ENCODE measurements at regions not wholly inside any gene's neighbourhood (a gene's known extent, or its start where the extent isn't known, plus 50 kb on each side); places are given as distances from the start of the nearest gene placed in this dataset.
"Not testable (repeated sequence)": the region's sequence is repeated elsewhere in the genome, so short reads cannot be mapped to it uniquely, and the experiment has no call there.

DNA sequence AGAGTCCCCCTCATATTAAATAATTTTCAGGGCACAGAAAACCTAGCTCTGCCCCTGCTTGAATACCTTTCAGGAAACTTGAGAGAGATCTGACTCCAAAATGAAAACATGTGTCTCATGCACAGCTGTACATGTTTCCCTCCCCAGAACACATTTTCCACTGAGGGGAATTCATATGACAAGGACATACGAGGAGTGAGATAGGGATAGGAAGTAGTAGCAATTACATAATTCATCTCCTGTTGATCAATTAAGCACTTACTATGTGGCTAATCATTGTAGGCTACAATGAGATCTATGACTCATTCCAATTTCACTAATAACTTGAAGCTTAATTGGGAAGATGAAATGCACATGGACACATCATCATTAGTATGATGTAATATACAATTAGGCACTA, 302.1 kb downstream of the PCDH11X start:
- not testable (repeated sequence) for H3K36me3 ChIP-seq, H3K4me3 ChIP-seq, H3K9me3 ChIP-seq, DNase-seq, H3K27me3 ChIP-seq

DNA sequence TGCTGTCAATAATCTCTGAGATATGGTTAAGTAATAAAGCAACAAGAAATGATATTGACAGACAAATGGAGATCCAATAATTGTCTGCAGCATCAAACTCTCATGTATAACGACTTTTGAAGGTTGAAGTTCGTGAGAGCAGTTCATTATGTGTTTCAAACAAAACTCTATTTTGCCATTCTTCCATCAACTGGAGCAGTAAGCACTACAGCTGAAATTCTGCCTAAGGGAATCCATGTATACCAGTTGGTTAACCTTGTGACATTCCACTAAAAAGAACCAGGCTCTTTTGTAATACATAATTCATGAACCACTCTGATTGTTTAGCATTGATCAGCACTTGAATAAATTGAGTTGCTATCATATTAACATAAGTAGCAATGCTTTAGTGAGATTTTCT, 311.6 kb downstream of the PCDH11X start:
- H3K36me3 ChIP-seq, H3K4me3 ChIP-seq, DNase-seq, H3K9me3 ChIP-seq, H3K27me3 ChIP-seq: not testable (repeated sequence)

DNA sequence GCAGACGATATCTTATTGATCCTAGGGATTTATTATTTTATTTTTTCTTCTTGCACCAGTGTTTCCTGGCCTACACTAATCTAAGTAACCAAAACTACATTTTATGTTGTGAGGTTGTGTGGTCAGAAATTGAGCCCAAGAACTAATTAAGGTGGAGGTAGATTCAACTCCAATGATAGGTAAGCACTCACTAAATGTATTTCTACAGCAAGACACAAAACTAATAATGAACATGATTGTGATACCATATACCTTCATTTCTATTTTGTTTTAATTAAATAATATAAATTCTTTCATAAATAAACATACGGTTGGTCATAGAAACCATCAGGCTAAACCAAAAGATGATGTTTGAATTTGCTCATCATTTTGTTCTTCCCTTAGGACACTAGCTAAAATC, 319.0 kb downstream of the PCDH11X start:
- not testable (repeated sequence) for H3K27me3 ChIP-seq, DNase-seq, H3K36me3 ChIP-seq, H3K9me3 ChIP-seq, H3K4me3 ChIP-seq

DNA sequence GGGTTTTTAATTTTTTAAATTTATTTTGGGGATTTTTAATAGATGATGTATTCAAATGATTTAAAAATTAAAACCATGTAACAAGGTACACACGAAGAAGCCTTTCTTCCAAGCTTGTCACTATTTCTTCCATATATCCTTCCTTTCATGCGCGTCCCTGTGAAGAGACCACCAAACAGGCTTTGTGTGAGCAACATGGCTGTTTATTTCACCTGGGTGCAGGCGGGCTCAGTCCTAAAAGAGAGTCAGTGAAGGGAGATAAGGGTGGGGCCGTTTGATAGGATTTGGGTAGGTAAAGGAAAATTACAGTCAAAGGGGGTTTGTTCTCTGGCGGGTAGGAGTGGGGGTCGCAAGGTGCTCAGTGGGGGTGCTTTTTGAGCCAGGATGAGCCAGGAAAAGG, 320.9 kb downstream of the PCDH11X start:
- not testable (repeated sequence) for H3K27me3 ChIP-seq, H3K4me3 ChIP-seq, H3K36me3 ChIP-seq, H3K9me3 ChIP-seq, DNase-seq

DNA sequence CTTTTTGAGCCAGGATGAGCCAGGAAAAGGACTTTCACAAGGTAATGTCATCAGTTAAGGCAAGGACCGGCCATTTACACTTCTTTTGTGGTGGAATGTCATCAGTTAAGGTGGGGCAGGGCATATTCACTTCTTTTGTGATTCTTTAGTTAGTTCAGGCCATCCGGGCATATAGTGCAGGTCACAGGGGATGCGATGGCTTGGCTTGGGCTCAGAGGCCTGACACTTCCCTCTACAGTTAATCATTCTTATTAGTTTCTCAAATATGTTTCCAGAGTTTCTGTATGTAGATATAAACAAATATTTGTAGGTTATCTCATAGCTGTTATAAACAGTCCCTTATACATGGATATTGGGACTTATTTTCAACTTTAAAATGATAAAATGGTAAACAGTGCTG, 326.5 kb downstream of the PCDH11X start:
- not testable (repeated sequence) for H3K9me3 ChIP-seq, H3K4me3 ChIP-seq, H3K27me3 ChIP-seq, H3K36me3 ChIP-seq, DNase-seq

DNA sequence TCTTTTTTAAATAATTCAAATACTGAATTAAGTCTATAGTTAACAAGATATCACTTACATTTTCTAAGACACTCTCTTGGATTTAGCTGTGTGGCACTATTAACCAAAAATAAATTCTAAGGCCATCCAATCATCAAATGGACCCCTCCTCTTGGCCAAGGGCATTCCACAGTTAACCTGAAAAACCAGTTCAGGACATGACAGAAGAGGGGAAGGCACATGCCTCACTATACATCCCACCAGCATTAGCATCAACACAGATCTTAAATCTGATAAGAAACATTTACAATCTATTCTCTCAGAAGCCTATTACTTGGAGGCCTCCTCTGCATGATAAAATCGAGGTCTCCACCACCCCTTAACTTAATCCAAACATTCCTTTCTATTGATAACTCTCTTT, 327.5 kb downstream of the PCDH11X start:
- not testable (repeated sequence) for DNase-seq, H3K36me3 ChIP-seq, H3K9me3 ChIP-seq, H3K27me3 ChIP-seq, H3K4me3 ChIP-seq

DNA sequence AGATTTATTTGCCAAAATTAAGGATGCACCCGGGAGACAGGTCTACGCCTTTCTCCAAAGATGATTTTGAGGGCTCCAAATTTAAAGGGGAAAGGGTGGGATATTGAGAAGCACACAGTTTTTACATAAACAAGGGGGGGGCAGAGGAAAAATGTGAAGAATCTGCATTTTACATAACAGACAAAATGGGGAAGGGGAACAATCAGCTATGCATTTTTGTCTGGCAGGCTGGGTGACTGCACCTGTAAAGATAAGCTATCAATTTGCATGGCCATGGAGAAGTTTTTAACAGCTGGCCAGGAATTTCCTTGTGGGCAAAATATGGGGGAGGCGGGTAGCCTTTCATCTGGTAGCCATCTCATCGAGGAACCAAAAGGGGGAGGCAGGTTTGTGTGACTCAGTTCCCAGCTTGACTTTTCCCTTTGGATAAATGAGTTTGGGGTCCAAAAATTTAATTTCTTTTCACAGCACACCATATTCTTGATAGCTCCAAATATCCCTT, 331.3 kb downstream of the PCDH11X start:
- not testable (repeated sequence) for H3K4me3 ChIP-seq, DNase-seq, H3K36me3 ChIP-seq, H3K9me3 ChIP-seq, H3K27me3 ChIP-seq

DNA sequence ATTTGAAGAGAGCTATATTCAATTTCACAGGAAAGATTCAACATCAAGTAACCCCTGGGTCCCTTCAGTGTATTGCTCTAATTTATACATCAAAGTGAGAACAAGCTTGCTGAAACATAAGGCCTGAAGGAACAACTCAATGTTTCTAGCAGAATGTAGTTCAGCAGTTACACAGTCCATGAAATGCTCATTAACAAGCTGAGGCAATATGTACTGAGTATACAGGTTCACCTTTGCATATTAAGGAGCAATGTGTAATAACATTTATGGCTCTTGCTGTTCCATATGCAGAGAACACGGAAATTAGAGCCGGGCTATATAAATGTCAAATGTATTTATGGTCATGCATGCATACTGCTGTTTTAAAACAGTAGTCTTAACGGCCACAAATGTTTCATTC, 338.5 kb downstream of the PCDH11X start:
- not testable (repeated sequence) for H3K27me3 ChIP-seq, DNase-seq, H3K9me3 ChIP-seq, H3K4me3 ChIP-seq, H3K36me3 ChIP-seq

DNA sequence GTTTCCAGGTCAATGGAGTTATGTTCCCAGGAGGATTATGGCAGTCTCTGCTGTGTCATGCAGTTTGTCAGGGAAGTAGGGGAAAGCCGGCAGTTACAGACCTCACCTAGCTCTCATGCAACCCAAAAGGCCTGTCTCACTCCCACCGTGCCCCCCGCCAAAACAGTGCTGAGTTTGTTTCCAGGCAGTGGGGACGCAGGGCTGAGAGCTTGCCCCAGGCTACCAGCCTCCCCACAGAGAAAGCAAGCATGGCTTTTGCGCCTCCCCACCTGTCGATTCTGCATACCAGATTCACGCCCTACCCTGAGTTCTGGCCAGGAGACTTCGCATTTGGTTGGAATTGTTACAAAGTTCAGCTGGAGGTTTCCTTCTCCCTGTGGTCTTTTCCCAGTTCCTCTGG, 383.9 kb downstream of the PCDH11X start:
- H3K4me3 ChIP-seq, H3K27me3 ChIP-seq, DNase-seq, H3K36me3 ChIP-seq, H3K9me3 ChIP-seq: not testable (repeated sequence)

DNA sequence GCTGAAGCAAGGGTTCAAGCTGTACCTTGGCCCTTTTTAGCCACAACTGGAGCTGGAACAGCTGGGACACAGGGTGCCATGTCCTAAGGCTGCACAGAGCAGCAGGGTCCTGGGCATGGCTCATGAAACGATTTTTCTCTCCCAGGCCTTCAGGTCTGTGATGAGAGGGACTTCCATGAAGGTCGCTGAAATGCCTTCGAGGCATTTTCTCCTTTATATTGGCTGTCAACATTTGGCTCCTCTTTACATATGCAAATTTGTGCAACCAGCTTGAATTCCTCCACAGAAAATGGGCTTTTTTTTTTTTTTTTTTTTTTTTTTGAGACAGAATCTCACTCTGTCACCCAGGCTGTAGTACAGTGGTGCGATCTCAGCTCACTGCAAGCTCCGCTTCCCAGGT, 430.8 kb downstream of the PCDH11X start:
- Histone ChIP-seq H3K27me3 (no peaks in the 10 kb centered on the region), H3K9me3 (no peaks in the 10 kb centered on the region), H3K4me3 (no peak overlapping the region), H3K36me3 (no peaks in the 10 kb centered on the region)
- no peak for DNase-seq

DNA sequence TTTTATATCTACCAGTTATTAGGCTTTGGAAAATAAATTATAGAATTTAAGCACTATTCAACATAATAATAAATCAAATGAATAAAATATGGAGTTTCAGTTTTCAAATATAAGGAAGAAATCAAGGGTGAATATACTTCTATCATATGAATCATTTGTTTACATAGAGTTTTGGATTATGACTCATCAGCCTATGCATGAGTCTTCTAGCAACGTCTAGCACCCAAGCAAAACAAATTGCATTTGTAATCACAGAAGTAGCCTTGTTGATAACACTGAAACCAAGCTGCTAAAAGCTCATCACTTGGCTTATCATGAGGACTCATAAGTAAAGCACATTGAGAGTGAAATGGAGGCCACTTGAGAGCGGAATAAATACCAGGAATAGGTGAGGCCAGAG, 434.6 kb downstream of the PCDH11X start:
- Histone ChIP-seq H3K27me3 (no peaks in the 10 kb centered on the region), H3K4me3 (no peak overlapping the region), H3K36me3 (no peaks in the 10 kb centered on the region), H3K9me3 (no peaks in the 10 kb centered on the region)
- DNase-seq = no peak

DNA sequence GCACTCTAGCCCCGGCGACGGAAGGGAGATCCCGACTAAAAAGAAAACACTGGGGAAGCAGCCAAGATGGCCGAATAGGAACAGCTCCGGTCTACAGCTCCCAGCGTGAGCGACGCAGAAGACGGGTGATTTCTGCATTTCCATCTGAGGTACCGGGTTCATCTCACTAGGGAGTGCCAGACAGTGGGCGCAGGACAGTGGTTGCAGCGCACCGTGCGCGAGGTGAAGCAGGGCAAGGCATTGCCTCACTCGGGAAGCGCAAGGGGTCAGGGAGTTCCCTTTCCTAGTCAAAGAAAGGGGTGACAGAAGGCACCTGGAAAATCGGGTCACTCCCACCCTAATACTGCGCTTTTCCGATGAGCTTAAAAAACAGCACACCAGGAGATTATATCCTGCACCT, 435.8 kb downstream of the PCDH11X start:
- DNase-seq, H3K36me3 ChIP-seq, H3K4me3 ChIP-seq, H3K9me3 ChIP-seq, H3K27me3 ChIP-seq: not testable (repeated sequence)

DNA sequence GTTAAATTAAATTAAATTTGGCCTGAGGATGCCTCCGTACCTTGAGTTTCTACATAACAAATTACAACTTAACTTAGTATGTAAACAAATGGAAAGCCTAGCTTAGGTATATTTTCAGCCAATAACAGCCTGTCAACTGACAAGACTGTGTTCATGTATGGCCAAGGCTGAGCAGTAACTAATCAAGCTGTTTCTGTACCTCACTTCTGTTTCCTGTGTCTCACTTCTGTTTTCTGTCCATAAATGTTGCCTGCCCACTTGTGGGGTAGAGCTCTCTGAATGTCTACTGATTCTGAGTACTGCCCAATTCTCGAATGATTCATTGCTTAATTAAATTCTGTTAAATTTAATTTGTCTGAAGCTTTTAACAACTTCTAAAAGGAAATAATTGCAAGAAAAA, 445.2 kb downstream of the PCDH11X start:
- no peak for DNase-seq
- no peaks in the 10 kb centered on the region for H3K9me3 ChIP-seq

DNA sequence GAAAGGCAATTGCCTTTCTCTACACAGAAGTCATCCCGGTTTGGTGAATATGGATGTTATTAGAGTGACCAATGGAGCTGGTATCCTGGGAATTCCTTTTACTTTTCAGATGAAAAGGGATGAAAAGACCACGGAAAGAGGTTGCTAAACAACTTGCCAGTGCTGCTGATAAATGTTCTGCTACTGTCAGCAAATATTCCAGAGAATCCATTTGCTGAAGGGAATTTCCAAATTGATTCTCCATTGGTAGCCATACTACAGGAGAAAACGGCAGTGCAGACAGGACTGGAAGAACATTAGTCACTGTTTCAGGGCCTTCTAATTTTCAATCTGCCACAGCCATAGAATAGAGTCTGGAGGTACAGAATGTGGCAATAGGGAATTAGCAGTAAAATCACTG, 451.5 kb downstream of the PCDH11X start:
- Histone ChIP-seq H3K27me3 (no peaks in the 10 kb centered on the region), H3K36me3 (no peaks in the 10 kb centered on the region), H3K4me3 (no peak overlapping the region), H3K9me3 (no peaks in the 10 kb centered on the region)
- DNase-seq = no peak

More for the DNA sequence above, 445.2 kb downstream of the PCDH11X start:
- Histone ChIP-seq H3K4me3 (no peak overlapping the region), H3K27me3 (no peaks in the 10 kb centered on the region), H3K36me3 (no peaks in the 10 kb centered on the region)

DNA sequence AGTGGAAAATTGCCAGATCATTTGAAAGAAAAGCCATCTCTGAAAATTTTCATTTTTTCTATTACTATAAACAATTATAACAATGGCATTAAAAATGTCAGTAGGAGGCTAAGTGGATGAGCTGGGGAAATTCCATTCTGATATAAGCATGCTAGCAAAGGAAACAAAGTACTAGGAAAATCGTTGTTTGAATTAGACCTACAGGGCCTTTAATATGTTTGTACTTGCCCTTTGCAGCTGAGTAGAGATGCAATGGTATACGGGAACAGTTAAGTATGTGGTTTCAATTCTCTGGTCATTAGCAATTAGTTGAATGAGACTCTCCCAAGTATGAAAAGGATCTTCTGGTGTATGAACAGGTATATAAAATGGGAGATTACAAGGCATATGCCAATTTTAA, 452.2 kb downstream of the PCDH11X start:
- no peaks in the 10 kb centered on the region for H3K9me3 ChIP-seq
- H3K4me3 ChIP-seq = no peak overlapping the region
- H3K27me3 ChIP-seq = no peaks in the 10 kb centered on the region
- H3K36me3 ChIP-seq = no peaks in the 10 kb centered on the region
- no peak for DNase-seq

DNA sequence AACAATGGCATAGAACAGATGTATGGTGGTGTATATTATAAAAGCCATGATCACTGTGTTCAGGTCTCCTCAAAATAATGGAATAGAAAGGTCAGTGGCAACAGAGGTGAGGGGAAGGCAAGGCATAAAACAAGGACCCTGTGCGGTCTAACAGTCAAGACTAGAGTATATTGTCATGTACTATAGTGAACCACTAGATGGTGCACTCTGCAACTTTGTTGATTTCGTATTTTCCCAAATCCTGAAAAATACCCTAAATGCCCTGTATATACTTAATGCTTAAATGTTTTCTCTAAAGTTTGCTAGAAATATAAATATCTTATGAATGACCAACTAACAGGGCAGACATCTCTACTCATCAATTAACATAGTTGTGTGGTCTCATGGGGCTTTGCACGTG, 453.0 kb downstream of the PCDH11X start:
- DNase-seq = no peak
- no peaks in the 10 kb centered on the region for H3K36me3 ChIP-seq
- no peak overlapping the region for H3K4me3 ChIP-seq
- no peaks in the 10 kb centered on the region for H3K27me3 ChIP-seq
- H3K9me3 ChIP-seq = no peaks in the 10 kb centered on the region

DNA sequence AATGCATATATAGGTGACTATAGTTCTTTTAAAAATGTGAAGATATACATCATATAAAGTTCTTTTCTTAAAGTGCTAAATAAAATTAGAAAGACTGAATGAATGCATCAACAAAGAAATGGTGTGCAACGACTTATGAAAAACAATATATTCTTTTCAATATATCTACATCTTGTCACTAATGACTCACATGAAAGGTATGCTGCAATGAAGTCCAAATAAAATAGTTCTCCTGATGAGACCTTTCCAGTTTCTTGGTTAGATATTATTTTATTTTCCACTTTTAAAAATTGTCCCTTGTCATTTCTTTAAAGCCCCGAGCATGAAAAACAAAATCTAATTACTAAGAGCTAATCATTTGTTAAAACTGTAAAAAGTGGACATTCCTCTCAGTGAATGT, 462.1 kb downstream of the PCDH11X start:
- H3K9me3 ChIP-seq = no peaks in the 10 kb centered on the region
- H3K4me3 ChIP-seq = no peak overlapping the region
- no peaks in the 10 kb centered on the region for H3K27me3 ChIP-seq
- no peak for DNase-seq
- no peaks in the 10 kb centered on the region for H3K36me3 ChIP-seq

DNA sequence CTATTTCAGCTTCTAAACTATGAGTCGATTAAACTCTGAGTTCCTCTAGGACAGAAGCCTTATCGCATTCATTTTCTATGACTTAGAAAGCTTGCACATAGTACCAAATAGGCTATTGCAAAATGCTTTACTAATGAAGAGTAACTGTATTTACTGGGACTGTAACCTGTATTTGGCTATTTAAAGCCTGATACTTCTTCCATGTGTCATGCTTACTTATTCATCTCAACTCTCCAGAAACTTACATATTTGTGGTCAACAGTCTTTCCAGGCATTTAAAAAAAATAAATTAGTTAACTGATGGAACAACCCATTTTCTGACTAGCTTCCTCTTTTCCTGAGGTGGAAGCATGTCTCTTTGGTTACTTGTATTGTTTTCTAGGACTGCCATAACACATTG, 467.9 kb downstream of the PCDH11X start:
- no peak for DNase-seq
- H3K9me3 ChIP-seq = no peaks in the 10 kb centered on the region
- no peaks in the 10 kb centered on the region for H3K27me3 ChIP-seq
- no peak overlapping the region for H3K4me3 ChIP-seq
- H3K36me3 ChIP-seq = no peaks in the 10 kb centered on the region

DNA sequence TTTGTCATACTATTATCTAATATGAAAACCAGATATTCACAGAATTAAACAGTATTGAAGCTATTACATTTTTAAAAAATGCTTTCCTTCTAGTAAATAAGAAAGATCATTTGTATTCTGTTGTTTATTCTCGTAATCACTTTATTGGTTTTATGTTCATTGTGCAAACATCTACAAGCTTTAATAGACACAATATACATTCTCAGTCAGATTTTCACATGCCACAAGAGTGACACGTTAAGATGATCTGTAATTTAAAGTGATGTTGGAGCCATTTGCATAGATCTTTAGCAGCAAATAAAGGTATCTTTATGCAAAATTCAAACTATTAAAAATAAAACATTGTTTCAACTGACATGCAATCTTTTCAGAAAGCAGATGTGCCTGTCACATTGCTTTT, 469.9 kb downstream of the PCDH11X start:
- no peak for DNase-seq

More for the DNA sequence above, 469.9 kb downstream of the PCDH11X start:
- Histone ChIP-seq H3K27me3 (no peaks in the 10 kb centered on the region), H3K9me3 (no peaks in the 10 kb centered on the region), H3K4me3 (no peak overlapping the region), H3K36me3 (no peaks in the 10 kb centered on the region)

All from MG63 (cell line).